ENCODE measurements at regions not wholly inside any gene's neighbourhood (a gene's known extent, or its start where the extent isn't known, plus 50 kb on each side); places are given as distances from the start of the nearest gene placed in this dataset.
"Not testable (repeated sequence)": the region's sequence is repeated elsewhere in the genome, so short reads cannot be mapped to it uniquely, and the experiment has no call there.

- no peak for DNase-seq
Measured at GRCh38 chr7:51882412-51882811, 565.8 kb upstream of the COBL start.

DNA sequence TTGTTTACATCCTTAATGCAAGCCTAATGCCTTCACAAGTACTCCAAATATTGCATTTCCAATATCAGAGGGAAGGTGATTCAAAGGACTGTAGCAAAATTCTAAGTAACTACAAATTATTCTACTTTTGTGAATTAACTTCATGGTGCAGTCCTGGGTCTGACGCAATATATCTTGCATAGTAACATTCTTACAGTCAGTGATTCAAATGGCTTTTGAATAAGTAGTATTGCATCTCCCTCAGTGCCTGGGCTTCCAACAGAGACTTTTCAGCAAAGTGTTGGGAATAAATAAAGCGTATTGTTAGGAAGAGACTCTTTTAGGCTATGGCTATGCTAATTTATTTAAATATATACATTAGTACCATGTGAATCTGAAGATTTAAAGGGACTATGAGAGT is 564.7 kb upstream of the COBL start:
- DNase-seq: no peak

GRCh38 chr7:51878865-51879264 is 562.3 kb upstream of the COBL start:
- no peak for DNase-seq

GRCh38 chr7:51869452-51869851 is 552.8 kb upstream of the COBL start:
- DNase-seq: no peak

- DNase-seq: no peak
Measured at GRCh38 chr7:51867117-51867516, 550.5 kb upstream of the COBL start.

DNA sequence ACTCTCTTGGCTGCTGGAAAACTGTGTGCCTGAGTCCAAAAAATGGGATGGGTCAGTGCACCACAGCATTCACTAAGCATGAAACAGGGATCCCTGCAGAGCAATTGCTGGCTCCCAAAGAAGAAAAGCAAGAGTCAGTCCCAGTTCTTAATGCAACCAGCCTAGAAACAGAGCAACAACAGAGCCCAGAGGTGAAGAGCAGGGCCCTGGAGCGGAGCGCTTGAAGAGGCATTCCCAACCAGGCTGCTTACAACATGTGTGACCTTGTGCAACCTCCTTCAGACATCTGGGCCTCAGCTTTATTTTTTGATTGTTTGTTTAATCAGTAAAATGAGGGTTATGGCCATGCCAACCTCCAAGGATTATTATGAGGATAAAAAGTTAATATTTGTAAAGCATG is 543.7 kb upstream of the COBL start:
- no peak for DNase-seq

GRCh38 chr7:51850126-51850525 is 533.5 kb upstream of the COBL start:
- DNase-seq: no peak

- no peak for DNase-seq
Measured at GRCh38 chr7:51847461-51848134, 531.0 kb upstream of the COBL start.

DNA sequence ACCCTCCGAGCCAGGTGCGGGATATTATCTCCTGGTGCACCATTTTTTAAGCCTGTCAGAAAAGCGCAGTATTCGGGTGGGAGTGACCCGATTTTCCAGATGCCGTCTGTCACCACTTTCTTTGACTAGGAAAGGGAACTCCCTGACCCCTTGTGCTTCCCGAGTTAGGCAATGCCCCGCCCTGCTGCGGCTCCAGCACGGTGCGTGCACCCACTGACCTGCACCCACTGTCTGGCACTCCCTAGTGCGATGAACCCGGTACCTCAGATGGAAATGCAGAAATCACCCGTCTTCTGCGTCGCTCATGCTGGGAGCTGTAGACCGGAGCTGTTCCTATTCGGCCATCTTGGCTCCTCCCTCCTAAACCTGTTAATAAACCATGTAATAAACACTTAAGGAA is 522.5 kb upstream of the COBL start:
- DNase-seq: not testable (repeated sequence)

DNA sequence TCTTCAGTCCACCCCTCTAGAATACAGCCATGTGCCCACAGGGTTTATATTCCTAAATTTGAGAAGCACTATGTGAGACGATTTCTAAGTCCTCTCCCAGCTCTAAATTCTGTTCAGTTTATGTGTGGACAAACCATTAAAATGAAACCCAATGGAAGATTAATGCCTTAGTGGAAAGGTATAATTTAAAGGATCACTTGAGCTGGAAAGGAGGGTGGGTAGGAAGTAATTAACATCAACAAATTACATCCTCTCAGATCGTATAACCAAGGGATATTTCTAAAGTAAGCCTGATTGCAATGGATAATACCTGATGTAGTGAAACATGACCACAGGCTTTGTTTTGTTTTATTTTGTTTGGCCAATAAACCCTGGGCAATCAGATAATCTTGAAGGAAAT is 511.0 kb upstream of the COBL start:
- no peak for DNase-seq

DNA sequence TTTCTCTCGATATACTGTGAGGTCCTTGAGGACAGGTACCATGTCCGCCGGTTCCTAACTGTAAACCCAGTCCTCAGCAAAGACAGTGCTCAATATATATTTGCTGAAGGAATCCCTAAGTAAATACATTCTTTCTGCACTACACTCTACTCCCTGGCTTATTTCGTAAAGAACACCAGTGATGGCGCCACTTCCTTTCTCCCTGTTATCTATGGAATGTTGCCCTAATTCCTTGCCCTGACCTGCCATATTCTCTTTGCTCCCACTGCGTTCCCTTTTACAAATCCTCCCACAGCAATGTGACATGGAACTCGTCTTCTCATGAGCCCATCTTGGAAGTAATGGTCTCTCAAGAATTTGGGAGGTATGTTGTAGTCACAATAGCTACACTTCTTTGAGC is 507.4 kb upstream of the COBL start:
- no peak for DNase-seq

GRCh38 chr7:51823437-51823836 is 506.8 kb upstream of the COBL start:
- no peak for DNase-seq

- DNase-seq: no peak
Measured at GRCh38 chr7:51817694-51818225, 501.2 kb upstream of the COBL start.

DNA sequence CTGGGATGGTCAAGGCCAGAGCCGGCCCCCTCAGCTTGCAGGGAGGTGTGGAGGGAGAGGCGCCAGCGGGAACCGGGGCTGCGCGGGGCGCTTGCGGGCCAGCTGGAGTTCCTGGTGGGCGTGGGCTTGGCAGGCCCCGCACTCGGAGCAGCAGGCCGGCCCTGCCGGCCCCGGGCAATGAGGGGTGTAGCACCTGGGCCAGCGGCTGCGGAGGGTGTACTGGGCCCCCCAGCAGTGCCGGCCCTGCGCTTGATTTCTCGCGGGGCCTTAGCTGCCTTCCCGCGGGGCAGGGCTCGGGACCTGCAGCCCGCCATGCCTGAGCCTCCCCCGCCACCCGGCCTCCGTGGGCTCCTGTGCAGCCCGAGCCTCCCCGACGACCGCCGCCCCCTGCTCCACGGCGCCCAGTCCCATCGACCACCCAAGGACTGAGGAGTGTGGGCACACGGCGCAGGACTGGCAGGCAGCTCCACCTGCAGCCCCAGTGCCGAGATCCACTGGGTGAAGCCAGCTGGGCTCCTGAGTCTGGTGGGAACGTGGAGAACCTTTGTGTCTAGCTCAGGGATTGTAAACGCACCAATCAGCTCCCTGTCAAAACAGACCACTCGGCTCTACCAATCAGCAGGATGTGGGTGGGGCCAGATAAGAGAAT is 489.3 kb upstream of the COBL start:
- not testable (repeated sequence) for DNase-seq

- no peak for DNase-seq
Measured at GRCh38 chr7:51802718-51803117, 486.1 kb upstream of the COBL start.

DNA sequence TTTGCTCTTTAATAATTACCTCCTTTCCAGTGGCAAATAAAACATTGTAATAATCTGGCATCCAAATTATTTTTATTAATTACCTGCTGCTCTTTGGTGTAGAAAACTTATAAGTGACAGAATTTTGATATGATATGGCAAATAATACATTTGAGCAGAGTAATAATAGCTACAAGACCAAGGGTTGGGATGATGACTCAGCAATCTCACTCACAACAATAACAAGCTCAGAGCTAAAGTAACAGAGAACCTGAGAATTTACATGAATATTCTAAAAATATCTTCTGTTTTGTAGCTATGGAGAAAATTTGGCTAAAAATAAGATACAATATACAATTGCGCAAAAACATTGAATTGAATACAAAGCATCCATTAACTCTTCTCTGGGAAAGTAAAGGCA is 480.8 kb upstream of the COBL start:
- DNase-seq: no peak

GRCh38 chr7:51792796-51793195 is 476.2 kb upstream of the COBL start:
- no peak for DNase-seq

DNA sequence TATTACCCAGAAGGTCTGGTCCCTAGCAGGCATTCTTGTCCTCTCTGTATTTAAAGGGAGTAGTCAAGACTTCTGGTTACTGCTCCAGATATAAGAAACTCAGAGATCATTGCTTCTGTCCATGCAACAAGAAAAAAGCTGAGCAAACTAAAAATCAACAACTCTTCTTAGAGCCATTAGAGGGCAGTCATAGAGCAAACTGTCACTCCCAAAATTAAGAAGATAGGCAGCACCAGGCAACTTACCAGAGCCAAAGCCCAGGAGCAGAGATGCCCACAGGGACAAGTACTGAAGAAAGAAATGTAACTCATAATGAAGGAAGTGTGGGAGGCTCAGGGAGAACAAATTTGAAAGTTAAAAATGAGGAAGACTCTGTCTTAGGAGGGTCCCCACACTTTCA is 472.9 kb upstream of the COBL start:
- DNase-seq: no peak

- no peak for DNase-seq
Measured at GRCh38 chr7:51786284-51786683, 469.7 kb upstream of the COBL start.

GRCh38 chr7:51785876-51786275 is 469.3 kb upstream of the COBL start:
- no peak for DNase-seq

DNA sequence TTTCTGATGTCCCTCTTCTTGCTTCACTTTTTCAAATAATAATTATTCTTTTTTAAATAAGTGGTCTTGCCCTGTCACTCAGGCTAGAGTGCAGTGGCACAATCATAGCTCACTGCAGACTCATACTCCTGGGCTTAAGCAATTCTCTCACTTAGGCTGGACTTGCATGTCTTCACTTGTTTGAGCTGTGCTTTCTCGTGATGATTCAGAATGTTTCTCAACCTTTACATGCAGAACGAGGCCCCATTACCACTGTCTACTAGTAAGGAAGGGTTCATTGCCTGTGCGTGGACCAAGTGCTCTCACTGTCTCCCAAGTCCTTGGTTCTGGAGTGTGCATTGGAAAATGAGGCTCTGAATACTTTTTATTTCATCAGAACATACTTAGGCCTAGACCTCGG is 468.6 kb upstream of the COBL start:
- no peak for DNase-seq

DNA sequence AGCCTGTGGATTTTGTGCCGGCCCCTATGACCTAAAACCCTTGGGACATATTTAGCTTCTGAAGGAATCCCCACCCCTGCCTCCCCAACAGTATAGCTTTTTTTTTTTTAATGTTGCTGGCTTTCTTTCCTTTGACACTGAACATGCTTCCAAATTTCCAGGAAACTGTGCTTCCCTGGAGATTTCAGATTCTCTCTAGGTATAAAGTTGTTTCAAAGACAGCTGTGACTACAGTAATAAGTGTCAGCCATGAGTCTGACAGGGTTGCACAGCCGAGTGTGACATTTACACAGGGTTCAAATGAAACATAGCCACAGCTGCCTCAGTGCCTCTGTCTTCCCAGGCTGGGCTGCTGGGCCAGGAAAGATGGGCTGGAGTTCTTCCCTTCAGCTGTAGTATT is 466.6 kb upstream of the COBL start:
- DNase-seq: no peak

- DNase-seq: no peak
Measured at GRCh38 chr7:51778121-51778520, 461.5 kb upstream of the COBL start.

DNA sequence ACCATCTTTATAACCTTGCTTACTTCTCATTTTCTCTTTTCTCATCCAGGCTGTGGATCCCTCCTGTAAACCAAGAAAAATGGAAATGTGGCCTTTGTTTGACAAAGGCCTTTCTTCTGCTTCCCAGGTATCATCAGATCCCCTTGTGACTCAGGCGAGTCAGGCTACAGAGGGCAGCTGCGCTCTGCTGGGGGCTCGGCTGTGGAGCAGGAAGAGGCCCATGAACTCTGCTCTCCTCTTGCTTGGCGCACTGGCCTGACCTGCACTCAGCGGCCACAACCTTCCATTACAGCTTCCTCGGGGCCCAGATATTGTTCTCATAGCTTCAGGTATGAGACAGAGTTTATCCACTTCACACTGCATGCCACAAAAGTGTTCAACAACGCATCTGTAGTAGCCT is 457.6 kb upstream of the COBL start:
- no peak for DNase-seq

- no peak for DNase-seq
Measured at GRCh38 chr7:51772190-51772589, 455.6 kb upstream of the COBL start.

Data from fibroblast of skin of scalp (primary cell).